AG04450 (cell line): ENCODE measurements at regions not wholly inside any gene's neighbourhood (a gene's known extent, or its start where the extent isn't known, plus 50 kb on each side); places are given as distances from the start of the nearest gene placed in this dataset.

Experiments
- CTCF ChIA-PET: fragments of 300-600, 350-600 bp; formaldehyde crosslinking; extraction: SDS; loops from one replicate; lab custom pipeline; 2022; ENCODE audit warnings: antibody characterized with exemption, inconsistent platforms; lab: Charles Lee
- POLR2A ChIA-PET: fragments of 350-600 bp; formaldehyde crosslinking; extraction: SDS; loops from one replicate; lab custom pipeline; 2021; ENCODE audit warnings: antibody characterized with exemption, inconsistent platforms; lab: Yijun Ruan, JAX
- DNase-seq: peaks from one replicate; pipeline ENCODE4 v3.0.0-alpha.2; 2011; ENCODE audit warnings: low read depth, low spot score
- H3K27ac ChIP-seq: one replicate; pipeline ENCODE4 v1.5.1; 2012; ENCODE audit warnings: low read depth, low read length, control low read depth
- H3K27me3 ChIP-seq: one replicate; pipeline ENCODE4 v1.6.0; 2012; ENCODE audit warnings: low read length; ENCODE audit not compliant: control insufficient read depth, insufficient read depth
- H3K4me3 ChIP-seq: 2 replicates; pipeline ENCODE4 v1.5.1; 2011; ENCODE audit warnings: mild to moderate bottlenecking, low read depth, low read length, control low read depth
- H3K9me3 ChIP-seq: 2 replicates; pipeline ENCODE4 v1.5.1; 2012; ENCODE audit warnings: low read length; ENCODE audit not compliant: control insufficient read depth, insufficient read depth
- CTCF ChIP-seq: IDR thresholded peaks from 2 replicates; pipeline ENCODE4 v1.5.1; 2011; ENCODE audit warnings: low read depth, low read length, control low read depth, inconsistent platforms

GRCh38 chr1:30545365-30545764, 178.0 kb downstream of the MATN1 start:
- TF ChIP-seq CTCF: no peak
- ChIA-PET CTCF (no interaction called here), POLR2A (no interaction called here)
- peaks cover 2% of the 10 kb centered on the region; the same call in 1 of the 2 replicates for H3K9me3 ChIP-seq
- DNase-seq: no peak
- no peaks in the 10 kb centered on the region for H3K27me3 ChIP-seq
- H3K4me3 ChIP-seq: no peak overlapping the region
- no peak overlapping the region for H3K27ac ChIP-seq

DNA sequence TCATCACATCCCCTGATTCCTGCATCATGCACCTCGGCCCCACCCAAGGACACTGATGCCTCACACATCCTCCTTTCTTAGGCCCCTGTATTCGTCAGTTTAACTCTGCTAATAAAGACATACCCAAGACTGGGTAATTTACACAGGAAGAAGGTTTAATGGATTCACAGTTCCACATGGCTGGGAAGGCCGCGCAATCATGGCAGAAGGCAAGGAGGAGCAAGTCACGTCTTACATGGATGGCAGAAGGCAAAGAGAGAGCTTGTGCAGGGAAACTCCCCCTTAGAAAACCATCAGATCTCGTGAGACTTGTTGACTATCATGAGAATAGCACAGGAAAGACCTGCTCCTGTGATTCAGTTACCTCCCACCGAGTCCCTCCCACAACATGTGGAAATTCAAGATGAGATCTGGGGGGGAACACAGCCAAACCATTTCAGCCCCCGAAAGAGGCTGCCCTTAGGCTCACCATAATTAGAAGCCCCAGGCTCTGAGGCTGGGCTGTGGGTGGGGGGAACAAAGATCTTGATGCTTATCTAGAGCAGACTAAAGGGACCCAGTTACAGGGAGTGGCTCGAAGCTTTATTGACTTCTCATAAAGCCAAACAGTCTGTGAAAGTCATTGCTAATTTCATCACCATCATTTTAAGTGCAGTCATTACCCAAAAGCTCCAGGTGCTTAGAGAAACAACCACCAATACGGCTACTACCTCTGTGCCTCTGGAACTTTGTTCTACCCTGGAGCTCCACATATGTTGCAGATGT, 181.5 kb downstream of the MATN1 start:
- H3K27ac ChIP-seq: no peak overlapping the region
- no peak overlapping the region for H3K4me3 ChIP-seq

GRCh38 chr1:30540611-30541192, 182.7 kb downstream of the MATN1 start:
- POLR2A ChIA-PET: no interaction called here
- Histone ChIP-seq H3K27me3 (no peaks in the 10 kb centered on the region), H3K9me3 (no peaks in the 10 kb centered on the region), H3K4me3 (no peak overlapping the region), H3K27ac (no peak overlapping the region)
- TF ChIP-seq CTCF: no peak
- CTCF ChIA-PET: no interaction called here
- no peak for DNase-seq

More for the DNA sequence above, 181.5 kb downstream of the MATN1 start:
- TF ChIP-seq CTCF: no peak
- CTCF ChIA-PET: no interaction called here
- no peaks in the 10 kb centered on the region for H3K27me3 ChIP-seq
- POLR2A ChIA-PET: no interaction called here
- DNase-seq: no peak
- H3K9me3 ChIP-seq: no peaks in the 10 kb centered on the region

- no peak for DNase-seq
- POLR2A ChIA-PET: no interaction called here
- Histone ChIP-seq H3K4me3 (no peak overlapping the region), H3K27me3 (no peaks in the 10 kb centered on the region), H3K27ac (no peak overlapping the region), H3K9me3 (no peaks in the 10 kb centered on the region)
- no peak for TF ChIP-seq CTCF
- CTCF ChIA-PET: no interaction called here
Observed at GRCh38 chr1:30539884-30540283, 183.5 kb downstream of the MATN1 start.
